ENCODE measurements at regions not wholly inside any gene's neighbourhood (a gene's known extent, or its start where the extent isn't known, plus 50 kb on each side); places are given as distances from the start of the nearest gene placed in this dataset.

DNA sequence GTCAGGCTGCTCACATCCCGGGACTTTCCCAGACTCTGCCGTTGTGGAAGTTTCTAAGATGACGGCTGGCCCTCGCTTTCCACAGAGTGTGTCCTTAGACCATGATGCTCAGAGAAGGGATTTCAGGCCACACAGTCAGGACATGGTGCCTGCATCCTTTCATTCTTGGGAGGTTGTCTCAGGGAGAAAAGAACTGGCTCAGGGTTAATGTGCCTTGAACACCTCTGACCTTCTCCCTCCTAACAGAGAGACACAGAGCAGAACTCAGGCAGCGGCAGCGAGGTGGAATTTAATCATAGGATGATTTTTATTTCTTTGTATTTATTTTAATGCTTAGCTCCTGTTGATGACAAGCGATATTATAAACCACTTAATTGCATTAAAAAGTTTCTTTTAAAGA lies 96.9 kb upstream of the ATP2B2 start:
- TF ChIP-seq, protein P1, sequence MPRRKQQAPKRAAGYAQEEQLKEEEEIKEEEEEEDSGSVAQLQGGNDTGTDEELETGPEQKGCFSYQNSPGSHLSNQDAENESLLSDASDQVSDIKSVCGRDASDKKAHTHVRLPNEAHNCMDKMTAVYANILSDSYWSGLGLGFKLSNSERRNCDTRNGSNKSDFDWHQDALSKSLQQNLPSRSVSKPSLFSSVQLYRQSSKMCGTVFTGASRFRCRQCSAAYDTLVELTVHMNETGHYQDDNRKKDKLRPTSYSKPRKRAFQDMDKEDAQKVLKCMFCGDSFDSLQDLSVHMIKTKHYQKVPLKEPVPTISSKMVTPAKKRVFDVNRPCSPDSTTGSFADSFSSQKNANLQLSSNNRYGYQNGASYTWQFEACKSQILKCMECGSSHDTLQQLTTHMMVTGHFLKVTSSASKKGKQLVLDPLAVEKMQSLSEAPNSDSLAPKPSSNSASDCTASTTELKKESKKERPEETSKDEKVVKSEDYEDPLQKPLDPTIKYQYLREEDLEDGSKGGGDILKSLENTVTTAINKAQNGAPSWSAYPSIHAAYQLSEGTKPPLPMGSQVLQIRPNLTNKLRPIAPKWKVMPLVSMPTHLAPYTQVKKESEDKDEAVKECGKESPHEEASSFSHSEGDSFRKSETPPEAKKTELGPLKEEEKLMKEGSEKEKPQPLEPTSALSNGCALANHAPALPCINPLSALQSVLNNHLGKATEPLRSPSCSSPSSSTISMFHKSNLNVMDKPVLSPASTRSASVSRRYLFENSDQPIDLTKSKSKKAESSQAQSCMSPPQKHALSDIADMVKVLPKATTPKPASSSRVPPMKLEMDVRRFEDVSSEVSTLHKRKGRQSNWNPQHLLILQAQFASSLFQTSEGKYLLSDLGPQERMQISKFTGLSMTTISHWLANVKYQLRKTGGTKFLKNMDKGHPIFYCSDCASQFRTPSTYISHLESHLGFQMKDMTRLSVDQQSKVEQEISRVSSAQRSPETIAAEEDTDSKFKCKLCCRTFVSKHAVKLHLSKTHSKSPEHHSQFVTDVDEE (CRISPR knock-in tag; IDR thresholded peaks at IDR 0.05) = no peak
- TF ChIP-seq ARNTL (CRISPR knock-in tag; IDR thresholded peaks at IDR 0.05; ENCODE audit: borderline replicate concordance, low read depth) (no peak), TOX (CRISPR knock-in tag; IDR thresholded peaks at IDR 0.05; ENCODE audit: borderline replicate concordance) (no peak), ZC3H10 (CRISPR knock-in tag; IDR thresholded peaks at IDR 0.05) (no peak)
- ATAC-seq = no peak

DNA sequence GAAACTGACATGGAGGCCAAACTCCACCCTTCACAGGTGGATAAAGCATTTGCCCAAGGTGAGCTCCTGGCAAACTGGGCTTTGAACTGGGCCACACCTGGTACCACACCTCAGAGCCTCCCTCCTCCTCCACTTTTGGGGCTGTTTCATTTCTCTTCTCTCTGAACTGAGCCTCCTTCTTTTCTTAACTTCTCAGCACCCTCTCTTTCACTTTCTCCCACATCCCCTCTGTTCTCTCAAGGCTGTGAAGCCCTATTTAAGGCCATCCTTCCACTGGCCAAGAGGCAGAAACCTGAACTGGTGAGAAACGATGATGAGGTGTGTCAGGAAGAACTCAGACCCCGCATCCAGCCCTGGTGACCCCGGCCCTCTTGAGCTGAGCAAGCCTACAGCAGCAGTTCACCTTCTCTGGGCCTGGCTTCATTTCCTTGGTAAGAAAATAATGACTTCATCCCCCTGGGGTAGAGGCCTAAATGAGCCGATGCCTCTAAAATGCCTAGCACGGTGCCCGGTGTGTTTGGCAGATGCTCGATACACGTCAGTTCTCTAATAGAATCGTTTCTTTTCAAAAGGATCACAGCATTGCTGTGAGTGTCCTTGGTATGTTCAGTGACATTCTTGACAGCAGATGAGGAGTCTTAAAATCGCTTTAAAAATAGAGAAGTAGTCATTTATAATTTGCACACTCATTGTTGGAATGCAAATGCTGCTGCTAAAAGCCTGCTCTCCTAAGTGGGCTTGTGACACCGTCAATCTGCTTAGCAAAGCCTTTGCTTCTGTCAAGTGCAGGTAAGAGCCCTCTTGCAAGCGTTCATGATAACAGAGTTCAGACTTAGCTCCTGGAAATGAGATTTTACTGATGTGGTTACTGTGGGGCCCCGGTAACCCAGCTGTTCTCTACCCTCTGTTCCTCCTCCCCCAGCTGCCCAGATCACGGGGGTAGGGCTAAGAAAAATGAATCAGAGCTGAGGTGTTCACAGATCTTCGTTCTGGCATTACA lies 97.7 kb upstream of the ATP2B2 start:
- ATAC-seq = no peak
- no peak for TF ChIP-seq ARNTL (CRISPR knock-in tag; IDR thresholded peaks at IDR 0.05; ENCODE audit: borderline replicate concordance, low read depth)
- no peak for TF ChIP-seq ZNF70 (CRISPR knock-in tag; IDR thresholded peaks at IDR 0.05)
- TF ChIP-seq TOX (CRISPR knock-in tag; IDR thresholded peaks at IDR 0.05; ENCODE audit: borderline replicate concordance) = no peak
- TF ChIP-seq, protein P2, sequence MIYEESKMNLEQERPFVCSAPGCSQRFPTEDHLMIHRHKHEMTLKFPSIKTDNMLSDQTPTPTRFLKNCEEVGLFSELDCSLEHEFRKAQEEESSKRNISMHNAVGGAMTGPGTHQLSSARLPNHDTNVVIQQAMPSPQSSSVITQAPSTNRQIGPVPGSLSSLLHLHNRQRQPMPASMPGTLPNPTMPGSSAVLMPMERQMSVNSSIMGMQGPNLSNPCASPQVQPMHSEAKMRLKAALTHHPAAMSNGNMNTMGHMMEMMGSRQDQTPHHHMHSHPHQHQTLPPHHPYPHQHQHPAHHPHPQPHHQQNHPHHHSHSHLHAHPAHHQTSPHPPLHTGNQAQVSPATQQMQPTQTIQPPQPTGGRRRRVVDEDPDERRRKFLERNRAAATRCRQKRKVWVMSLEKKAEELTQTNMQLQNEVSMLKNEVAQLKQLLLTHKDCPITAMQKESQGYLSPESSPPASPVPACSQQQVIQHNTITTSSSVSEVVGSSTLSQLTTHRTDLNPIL (CRISPR knock-in tag; IDR thresholded peaks at IDR 0.05; ENCODE audit: low read depth) = no peak
- no peak for TF ChIP-seq OSR1 (CRISPR knock-in tag; IDR thresholded peaks at IDR 0.05)
- no peak for TF ChIP-seq ISL1 (CRISPR knock-in tag; IDR thresholded peaks at IDR 0.05)
- no peak for TF ChIP-seq BACH2 (CRISPR knock-in tag; IDR thresholded peaks at IDR 0.05; ENCODE audit: borderline replicate concordance)
- no peak for TF ChIP-seq ESRRG (CRISPR knock-in tag; IDR thresholded peaks at IDR 0.05)
- no peak for TF ChIP-seq CSDC2 (CRISPR knock-in tag; IDR thresholded peaks at IDR 0.05)
- TF ChIP-seq, protein P3, sequence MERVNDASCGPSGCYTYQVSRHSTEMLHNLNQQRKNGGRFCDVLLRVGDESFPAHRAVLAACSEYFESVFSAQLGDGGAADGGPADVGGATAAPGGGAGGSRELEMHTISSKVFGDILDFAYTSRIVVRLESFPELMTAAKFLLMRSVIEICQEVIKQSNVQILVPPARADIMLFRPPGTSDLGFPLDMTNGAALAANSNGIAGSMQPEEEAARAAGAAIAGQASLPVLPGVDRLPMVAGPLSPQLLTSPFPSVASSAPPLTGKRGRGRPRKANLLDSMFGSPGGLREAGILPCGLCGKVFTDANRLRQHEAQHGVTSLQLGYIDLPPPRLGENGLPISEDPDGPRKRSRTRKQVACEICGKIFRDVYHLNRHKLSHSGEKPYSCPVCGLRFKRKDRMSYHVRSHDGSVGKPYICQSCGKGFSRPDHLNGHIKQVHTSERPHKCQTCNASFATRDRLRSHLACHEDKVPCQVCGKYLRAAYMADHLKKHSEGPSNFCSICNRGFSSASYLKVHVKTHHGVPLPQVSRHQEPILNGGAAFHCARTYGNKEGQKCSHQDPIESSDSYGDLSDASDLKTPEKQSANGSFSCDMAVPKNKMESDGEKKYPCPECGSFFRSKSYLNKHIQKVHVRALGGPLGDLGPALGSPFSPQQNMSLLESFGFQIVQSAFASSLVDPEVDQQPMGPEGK (CRISPR knock-in tag; IDR thresholded peaks at IDR 0.05; ENCODE audit: borderline replicate concordance) = no peak
- no peak for TF ChIP-seq ZNF565 (CRISPR knock-in tag; conservative IDR thresholded peaks at IDR 0.05; ENCODE audit: low read depth)
- TF ChIP-seq ZC3H10 (CRISPR knock-in tag; IDR thresholded peaks at IDR 0.05) = no peak
- TF ChIP-seq TCF4 (CRISPR knock-in tag; IDR thresholded peaks at IDR 0.05; ENCODE audit: borderline replicate concordance) = no peak
- TF ChIP-seq ZNF8 (CRISPR knock-in tag; IDR thresholded peaks at IDR 0.05) = no peak
- TF ChIP-seq, protein P1 (CRISPR knock-in tag; IDR thresholded peaks at IDR 0.05) = no peak
- TF ChIP-seq, protein P4, sequence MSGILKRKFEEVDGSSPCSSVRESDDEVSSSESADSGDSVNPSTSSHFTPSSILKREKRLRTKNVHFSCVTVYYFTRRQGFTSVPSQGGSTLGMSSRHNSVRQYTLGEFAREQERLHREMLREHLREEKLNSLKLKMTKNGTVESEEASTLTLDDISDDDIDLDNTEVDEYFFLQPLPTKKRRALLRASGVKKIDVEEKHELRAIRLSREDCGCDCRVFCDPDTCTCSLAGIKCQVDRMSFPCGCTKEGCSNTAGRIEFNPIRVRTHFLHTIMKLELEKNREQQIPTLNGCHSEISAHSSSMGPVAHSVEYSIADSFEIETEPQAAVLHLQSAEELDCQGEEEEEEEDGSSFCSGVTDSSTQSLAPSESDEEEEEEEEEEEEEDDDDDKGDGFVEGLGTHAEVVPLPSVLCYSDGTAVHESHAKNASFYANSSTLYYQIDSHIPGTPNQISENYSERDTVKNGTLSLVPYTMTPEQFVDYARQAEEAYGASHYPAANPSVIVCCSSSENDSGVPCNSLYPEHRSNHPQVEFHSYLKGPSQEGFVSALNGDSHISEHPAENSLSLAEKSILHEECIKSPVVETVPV (CRISPR knock-in tag; IDR thresholded peaks at IDR 0.05) = no peak
- no peak for TF ChIP-seq GLIS3 (CRISPR knock-in tag; IDR thresholded peaks at IDR 0.05)
- TF ChIP-seq ZFP3 (CRISPR knock-in tag; IDR thresholded peaks at IDR 0.05) = no peak
- no peak for TF ChIP-seq SNAI2 (CRISPR knock-in tag; IDR thresholded peaks at IDR 0.05)
- no peak for TF ChIP-seq RARB (CRISPR knock-in tag; IDR thresholded peaks at IDR 0.05)
